Prostate gland (tissue), 2 donors: ENCODE measurements at regions not wholly inside any gene's neighbourhood (a gene's known extent, or its start where the extent isn't known, plus 50 kb on each side); places are given as distances from the start of the nearest gene placed in this dataset.
A peak's percentile ranks its signal among the peaks of the same experiment; 100 is the strongest.

Source experiments
- DNase-seq: peaks from one replicate; pipeline ENCODE4 v3.0.0-alpha.2; 2019; ENCODE audit warnings: low spot score
- H3K27ac ChIP-seq, 2 donors: fragments of 200-600 bp; sonication (generic); 2 replicates each; pipeline ENCODE4 v1.5.1; 2017 to 2019
- H3K27me3 ChIP-seq: fragments of 200-600 bp; sonication (generic); replicated peaks from 2 replicates; pipeline ENCODE4 v1.5.1; 2019; ENCODE audit not compliant: insufficient read depth
- H3K36me3 ChIP-seq, 2 donors: fragments of 200-600 bp; sonication (generic); 1 replicate in 1 of 2; 2 replicates in 1 of 2; pipeline versions ENCODE4 v1.5.1 to v1.8.1; 2017 to 2019
- H3K4me1 ChIP-seq: fragments of 200-600 bp; sonication (generic); replicated peaks from 2 replicates; pipeline ENCODE4 v1.5.1; 2019
- H3K4me3 ChIP-seq, 2 donors: fragments of 200-600 bp; sonication (generic); 2 replicates each; pipeline ENCODE4 v1.5.1; 2017 to 2019
- H3K9me3 ChIP-seq: fragments of 200-600 bp; sonication (generic); 2 replicates; pipeline ENCODE4 v1.5.1; 2017
- POLR2A ChIP-seq: fragments of 450-650 bp; IDR thresholded peaks from one replicate; pipeline ENCODE4 v1.6.1; 2016; ENCODE audit warnings: antibody characterized with exemption, mild to moderate bottlenecking
- POLR2AphosphoS5 ChIP-seq: sonication (generic); formaldehyde crosslinking; IDR thresholded peaks from one replicate; pipeline ENCODE4 v1.6.1; 2017; ENCODE audit warnings: antibody characterized with exemption
- WGBS: methylation state at CpG from one replicate; pipeline ENCODE4 v1.1.5; 2018; 5-methylcytosine and 5-hydroxymethylcytosine counted together
- intact Hi-C: fragments of 100-400 bp; cut with DNase I; formaldehyde crosslinking; loops from one replicate; pipeline ENCODE4 v1.14.2; 2022

- Histone ChIP-seq H3K27me3 (no peaks in the 10 kb centered on the region), H3K9me3 (no peaks in the 10 kb centered on the region), H3K36me3 (no peaks in the 10 kb centered on the region), H3K27ac (peak overlapping the region; percentile 55 to 62), H3K4me1 (no peaks in the 10 kb centered on the region), H3K4me3 (no peak overlapping the region)
- intact Hi-C loops = no loop called here
- no peak for DNase-seq
- TF ChIP-seq POLR2A = no peak
- peak; percentile 32 for TF ChIP-seq POLR2AphosphoS5
- 11% methylated on average over 1 of the region's 1 CpG for WGBS
These were observed 70.5 kb upstream of the CDYL2 start for GRCh38 chr16:80874925-80875324.

GRCh38 chr16:80862160-80862705 is 57.8 kb upstream of the CDYL2 start:
- no peaks in the 10 kb centered on the region for H3K36me3 ChIP-seq
- H3K9me3 ChIP-seq = no peaks in the 10 kb centered on the region
- WGBS = 46% methylated on average over 3 of the region's 3 CpGs
- TF ChIP-seq POLR2AphosphoS5 (peak; percentile 7), POLR2A (no peak)
- H3K4me1 ChIP-seq = no peaks in the 10 kb centered on the region
- H3K27me3 ChIP-seq = no peaks in the 10 kb centered on the region
- DNase-seq = no peak
- peak overlapping the region; percentile 8 to 38 for H3K27ac ChIP-seq
- intact Hi-C loops = no loop called here
- H3K4me3 ChIP-seq = no peak overlapping the region
